GM23248 (cell line): ENCODE measurements at regions not wholly inside any gene's neighbourhood (a gene's known extent, or its start where the extent isn't known, plus 50 kb on each side); places are given as distances from the start of the nearest gene placed in this dataset.
"Not testable (repeated sequence)": the region's sequence is repeated elsewhere in the genome, so short reads cannot be mapped to it uniquely, and the experiment has no call there.

Experiments used
- EZH2 ChIP-seq: fragments of 200-600 bp; sonication (generic); IDR thresholded peaks from 2 replicates; pipeline ENCODE4 v1.6.1; 2018; ENCODE audit warnings: antibody characterized with exemption, mild to moderate bottlenecking; ENCODE audit not compliant: insufficient read depth, poor library complexity, severe bottlenecking
- EZH2phosphoT487 ChIP-seq: fragments of 200-600 bp; sonication (generic); IDR thresholded peaks from 2 replicates; pipeline ENCODE4 v1.6.1; 2018; ENCODE audit warnings: antibody characterized with exemption, moderate library complexity, mild to moderate bottlenecking, low read depth; ENCODE audit not compliant: insufficient read depth

DNA sequence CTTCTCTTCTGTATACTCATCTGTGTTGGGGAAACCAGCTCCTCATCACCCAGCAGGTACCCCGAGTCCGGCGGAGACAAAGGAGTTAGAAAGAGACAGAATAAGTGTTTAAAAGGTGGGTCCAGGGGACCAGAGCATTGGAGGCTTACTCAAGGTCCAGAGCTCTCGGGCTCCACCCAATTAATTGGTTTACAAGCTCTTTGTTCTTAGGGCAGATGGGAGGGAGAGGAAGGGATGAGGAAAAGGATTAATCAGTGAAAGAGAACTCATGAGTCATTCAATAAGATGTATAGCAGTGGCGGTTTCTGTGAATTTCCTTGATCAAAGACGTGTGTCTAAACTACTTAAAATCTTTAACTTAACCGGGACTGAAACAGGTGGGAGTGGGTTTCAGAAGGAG lies 192.0 kb upstream of the MALRD1 start:
- not testable (repeated sequence) for TF ChIP-seq EZH2, EZH2phosphoT487
